ENCODE measurements at regions not wholly inside any gene's neighbourhood (a gene's known extent, or its start where the extent isn't known, plus 50 kb on each side); places are given as distances from the start of the nearest gene placed in this dataset.

DNA sequence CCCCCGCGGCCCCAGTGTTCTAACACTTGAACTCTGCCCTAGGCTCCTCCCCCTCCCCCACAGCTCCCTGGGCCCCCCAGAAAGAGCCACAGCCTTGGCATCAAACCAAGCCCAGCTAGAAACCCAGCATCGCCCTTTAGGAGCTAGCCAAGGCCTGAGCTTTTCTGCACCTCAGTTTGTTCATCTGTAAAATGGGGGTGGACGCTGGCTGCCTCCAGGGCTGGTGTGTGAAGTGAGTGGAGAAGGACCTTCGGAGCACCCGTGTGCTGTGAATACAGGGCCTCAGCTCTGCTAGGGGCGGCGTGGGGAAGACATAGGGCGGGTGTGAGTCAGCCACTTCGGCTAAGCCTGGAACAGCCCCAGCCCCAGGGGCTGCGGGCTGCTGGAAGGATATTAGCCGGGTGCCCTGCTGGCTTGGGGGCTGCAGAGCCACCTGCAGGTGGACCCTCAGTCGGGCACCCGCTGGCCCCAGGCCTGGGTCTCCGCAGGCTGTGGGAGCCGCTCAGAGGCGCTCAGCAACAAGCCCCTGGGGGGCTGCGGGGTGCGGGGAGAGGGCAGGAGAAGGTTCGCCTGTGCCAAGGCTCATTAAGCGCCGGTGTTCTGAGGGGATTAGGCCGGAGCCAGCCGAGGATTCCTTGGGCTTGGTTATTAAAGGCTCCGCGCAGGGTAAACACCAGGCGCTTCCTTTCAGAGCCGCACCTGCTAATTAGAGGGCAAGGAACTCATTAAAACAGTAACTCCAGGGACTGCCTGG is 217.0 kb upstream of the CIBAR2 start:
- no peak for DNase-seq

DNA sequence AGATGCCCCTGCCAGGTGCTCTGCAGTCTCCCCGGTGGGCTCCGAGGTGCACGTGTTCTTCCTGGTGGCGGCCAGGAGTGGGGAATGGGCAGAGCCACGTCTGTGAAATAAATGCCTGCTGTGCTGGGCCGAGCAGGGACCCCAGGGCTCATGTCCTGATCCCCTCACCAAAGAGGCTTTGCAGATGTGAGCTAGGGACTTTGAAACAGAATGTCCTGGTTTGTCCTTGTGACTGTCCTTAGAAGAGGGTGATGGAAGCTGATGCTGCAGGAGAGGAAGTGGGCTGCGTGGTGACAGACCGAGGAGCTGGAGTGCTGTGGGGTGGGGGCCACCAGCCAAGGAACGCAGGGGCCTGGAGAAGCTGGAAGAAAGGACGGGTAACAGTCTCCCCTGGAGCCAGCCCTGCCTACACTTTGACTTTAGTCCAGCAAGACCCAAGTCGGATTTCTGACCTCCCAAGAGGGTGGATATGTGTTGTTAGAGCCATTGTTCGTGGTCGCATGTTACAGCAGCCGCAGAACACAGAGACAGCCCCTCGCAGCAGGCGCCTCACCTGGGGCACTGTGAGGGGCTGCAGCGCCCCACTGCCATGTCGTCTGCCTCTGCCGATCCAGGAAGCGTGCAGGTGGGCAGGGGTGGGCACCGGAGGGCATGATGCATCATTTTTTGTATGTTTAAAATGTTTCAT is 217.9 kb upstream of the CIBAR2 start:
- DNase-seq, result no peak

DNA sequence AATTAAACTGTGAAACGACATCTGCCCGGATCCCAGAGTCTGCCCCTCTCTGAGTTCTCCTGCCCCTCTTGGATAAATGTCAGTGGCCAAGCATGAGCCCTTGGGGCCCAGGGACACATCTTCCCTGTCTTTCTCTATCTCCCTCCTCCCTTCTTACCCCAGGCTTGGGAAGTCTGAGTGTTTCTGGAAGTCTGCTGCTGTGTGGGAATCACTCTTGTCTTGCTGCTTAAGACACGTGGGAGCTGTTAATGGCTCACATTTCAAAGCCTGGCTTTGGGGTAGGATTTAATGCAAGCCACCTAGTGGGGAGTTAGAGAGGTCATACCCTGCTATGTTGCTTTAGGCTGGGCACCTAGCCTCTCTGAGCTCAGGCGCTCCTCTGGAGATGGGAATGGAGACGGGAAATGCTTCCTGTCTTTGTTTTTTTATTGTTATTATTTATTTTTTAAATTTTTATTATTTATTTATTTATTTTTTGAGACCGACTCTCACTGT is 218.5 kb upstream of the CIBAR2 start:
- no peak for DNase-seq

DNA sequence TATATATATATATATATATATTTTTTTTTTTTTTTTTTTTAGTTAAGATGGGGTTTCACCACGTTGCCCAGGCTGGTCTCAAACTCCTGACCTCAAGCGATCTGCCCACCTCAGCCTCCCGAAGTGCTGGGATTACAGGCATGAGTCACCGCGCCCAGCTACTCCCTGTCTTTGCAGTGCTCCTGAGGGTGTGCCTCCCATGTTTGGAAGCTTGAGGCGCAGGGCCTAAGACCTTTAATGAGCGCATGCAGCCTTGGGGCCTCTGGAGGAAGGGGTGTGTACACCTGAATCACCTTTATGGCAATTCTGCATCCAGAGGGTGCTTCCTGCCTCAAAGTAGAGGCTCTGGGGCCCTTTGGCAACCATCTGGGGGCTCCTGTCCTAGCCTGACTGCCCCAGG is 219.4 kb upstream of the CIBAR2 start:
- DNase-seq, result no peak

DNA sequence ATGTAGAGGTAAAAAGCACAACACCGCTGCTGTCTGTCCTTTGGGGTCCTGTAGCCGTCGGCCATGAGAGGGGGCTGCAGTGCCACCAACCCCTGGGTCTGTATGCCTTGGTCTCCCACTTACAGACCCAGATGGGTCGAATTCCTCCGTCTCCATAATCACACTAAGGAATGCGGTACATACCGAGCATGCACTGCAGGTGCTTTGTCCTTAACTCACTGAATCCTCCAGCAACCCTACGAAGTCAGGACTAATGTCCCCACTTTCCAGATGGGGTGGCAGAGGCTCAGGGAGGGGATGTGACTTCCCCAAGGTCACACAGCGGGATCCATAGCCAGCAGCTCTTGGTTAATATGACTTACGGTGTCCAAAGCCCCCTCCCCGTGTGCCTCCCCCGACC is 219.9 kb upstream of the CIBAR2 start:
- DNase-seq, result no peak

DNA sequence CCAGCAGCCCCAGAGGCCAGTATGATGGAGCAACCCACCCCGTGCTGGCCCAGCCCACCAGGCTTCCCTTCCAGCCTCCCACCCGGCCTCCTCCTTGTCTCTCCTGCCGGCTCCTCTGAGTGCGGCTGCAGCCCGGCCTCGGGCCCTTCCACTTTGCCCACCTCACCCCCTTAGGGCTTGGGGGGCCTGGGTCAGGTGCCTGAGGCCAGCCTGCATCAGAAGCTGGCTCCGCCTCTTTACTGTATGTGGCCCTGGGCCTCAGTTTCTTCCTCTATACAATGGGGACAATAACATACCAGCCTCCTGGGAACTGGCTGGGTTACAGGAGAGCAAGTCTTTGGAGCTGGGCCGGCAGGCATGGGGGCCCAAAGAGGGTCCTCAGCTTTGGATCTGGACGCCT is 221.1 kb upstream of the CIBAR2 start:
- DNase-seq, result no peak

DNA sequence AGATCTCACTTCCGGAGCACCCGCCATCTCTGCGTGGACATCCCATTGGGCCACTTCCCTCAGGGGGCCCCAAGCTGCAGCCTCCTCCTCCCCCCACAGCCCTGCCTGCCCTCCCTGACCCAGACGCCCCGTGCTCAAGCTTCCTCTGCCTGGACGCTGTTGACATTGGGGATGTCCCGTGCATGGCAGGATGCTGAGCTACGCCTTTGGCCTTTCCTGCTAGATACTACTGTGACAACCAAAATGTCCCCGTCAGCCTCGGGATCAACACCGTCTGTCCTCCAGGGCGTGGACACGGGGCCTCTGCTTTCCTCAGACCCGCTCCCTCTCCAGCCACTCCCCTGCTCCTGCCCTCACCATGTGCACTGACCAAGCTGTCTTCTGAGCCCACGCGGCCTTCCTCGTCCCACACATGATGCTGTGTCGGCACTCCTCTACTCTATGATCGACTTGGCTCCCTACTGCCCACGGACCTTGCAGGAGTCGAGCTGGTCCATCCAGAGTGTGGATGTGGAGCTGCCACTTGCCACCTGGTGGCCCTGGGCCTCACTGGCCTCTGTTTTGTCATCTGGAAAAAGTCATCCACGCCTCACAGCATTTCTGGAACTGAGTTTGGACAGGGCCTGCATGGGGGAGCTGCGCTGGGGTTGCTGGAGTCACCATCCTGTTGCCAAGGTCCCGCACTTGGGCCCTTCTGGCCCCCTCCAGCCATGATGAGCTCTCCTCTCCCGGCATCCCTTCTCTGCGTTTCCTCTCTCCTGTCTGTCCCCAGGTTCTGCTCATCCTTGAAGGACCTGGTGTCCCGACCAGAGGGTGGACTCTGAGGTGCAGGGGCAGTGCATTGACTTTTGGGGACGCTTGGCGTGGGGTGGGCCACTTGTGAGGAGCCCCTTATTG is 221.7 kb upstream of the CIBAR2 start:
- DNase-seq, result no peak

DNA sequence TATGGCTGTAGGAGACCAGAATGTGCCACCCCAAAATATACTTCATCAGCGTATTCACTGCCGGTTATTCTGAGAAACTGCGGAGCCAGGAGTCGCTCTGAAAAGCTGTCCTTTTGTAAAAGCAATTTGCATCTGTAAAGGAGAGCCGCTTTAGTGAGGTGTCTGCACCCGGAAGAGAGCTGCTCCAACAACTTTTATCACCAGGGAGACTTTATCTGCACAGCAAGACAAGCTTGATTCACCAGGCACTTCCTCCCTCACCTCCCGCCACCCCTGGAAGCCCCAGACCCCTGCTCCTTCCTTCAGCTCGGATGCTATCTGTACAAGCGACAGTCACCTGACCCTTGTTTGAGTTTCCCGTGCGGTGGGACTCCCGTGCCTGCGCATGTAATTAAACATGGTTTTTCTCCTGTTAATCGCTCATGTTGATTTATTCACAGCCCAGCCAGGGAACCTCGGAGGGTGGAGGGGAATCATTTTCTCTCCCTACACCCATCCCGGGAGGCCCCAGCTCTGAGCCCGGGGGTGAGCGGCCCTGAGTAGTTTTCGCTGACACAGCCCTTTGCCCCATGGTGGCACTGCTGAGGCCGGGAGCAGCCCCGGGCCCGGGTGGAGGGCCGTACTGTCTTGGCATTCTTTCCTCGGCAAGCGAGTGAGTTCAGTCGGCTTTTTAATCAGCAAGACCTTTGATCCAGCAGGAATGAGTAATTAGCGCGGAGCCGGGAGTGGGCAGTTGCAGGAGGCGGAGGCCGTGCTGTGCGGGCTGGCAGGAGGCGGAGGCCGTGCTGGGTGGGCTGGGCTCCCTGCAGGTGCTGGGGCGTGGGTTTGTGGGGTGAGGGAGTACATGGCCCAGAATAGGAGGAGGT is 222.7 kb upstream of the CIBAR2 start:
- DNase-seq, result no peak

DNA sequence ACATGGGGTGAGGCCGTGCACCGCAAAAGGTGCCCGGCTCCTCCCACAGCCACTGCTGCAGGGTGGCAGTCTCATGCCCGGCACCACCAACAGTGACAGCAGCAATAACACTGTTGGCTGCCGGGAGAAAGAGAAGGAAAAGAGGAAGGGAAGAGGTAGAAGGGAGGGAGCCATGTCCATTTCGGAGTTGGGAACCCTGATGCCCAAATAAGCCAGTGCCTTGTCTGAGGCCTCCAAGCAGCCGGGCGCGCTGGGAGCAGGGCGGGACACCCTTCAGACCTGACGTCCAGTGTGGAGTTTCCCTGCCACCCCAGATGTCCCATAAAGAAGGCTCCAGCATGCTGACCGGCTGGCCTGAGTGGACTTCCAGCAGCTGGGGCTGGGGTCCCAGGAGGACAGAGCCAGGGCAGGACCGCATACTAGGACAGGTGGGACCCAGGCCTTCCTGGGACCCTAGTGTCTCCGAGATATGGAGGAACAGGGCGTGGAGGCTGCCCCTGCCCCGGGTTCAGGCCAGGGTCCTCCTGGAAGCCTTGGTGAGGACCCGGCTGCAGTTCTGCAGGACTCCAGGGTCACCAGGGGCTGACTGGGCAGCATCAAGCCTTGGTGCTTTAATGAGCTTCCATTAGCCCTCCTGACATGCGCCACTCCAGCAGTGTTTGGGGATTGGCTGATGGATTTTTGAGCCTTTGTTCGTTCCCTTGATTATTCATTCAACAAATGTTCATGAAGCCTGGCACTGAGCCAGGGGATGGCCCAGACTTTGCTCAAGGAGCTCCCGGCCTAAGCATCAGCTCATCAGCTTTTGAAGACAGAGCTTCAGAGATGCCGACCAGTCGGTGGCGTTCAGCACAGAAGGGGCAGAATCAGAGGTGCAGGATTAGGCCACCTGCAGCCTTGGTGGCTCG is 223.6 kb upstream of the CIBAR2 start:
- no peak for DNase-seq

DNA sequence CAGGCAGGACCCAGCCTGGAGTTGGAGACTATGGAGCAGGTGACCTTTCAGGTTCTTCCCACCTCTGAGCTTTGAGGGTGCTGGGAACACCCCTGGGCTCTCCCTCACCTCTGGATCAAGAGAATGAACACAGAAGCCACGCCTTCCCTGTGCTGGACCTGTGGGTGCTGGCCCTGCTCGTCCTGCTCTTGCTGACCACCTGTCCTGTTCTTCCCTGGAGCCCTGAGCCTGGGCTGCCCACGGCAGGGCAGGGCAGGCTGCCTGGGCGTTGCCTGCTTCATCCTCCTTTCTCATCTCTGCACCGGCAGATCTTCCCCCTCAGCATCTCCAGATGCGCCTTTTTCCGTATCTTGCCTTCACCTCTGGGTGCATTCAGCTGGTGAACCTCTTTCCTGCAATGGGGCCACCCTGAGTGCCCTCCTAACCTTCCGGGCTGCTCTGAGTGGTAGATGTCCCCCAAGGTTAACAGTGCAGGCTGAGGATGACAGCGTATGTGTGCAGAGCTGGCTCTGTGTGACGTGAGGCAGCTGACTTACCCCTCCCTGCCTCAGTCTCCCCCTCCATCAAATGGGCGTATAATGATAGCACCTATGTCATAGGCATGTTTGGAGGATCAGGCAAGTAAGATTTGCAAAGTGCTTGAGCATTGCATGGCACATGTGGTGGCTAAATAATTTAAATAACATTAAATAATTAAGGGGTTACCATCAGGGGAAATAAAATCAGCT is 225.8 kb upstream of the CIBAR2 start:
- no peak for DNase-seq

DNA sequence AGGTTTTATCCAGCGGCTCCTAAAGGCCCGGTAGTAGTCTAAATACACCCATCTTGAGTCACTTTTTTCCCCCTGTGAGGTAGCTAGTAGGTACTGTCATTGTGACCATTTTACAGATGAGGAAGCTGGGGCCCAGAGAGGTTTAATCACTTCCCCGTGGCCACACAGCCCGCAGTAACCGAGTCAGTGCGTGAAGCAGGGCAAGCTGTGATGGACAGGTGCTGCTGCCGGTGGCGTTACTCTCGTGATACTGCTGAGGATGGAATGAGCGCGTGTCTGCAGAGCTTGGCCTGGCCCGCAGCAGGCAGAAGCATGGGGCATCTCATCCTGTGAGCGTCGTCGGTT is 226.3 kb upstream of the CIBAR2 start:
- no peak for DNase-seq

DNA sequence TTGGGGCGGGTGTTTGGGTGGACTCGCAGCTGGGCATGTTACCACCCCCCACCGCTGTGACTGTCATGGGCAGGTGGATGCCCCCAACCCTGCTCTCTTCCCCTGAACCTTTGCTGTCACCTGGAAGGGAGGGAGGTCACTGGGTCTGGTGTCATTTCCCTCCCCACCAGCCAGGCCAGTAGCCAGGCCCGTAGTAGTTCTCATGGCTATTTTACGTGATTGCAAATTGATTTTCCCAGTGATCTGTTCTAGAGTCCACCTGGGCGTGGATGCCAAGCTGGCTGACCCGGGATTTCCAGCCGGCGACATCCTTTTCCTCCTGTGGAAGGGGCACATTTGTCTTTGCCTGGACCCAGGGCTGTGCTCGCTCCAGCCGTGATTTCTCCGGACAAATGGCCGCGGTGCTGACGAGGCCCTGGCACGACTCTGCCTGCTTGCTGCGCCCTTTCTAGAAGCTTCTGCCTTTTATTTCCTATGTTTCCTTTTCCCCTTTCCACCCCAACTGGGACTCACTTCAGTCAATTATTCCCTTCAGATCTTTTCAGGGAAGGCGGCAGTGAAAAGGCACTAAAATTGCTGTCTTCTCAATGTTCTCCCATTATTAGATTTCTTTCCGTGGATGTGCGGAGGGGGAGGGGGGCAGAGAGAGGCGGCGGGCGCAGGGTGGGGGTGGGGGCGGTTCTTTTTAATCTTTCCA is 226.9 kb upstream of the CIBAR2 start:
- no peak for DNase-seq

DNA sequence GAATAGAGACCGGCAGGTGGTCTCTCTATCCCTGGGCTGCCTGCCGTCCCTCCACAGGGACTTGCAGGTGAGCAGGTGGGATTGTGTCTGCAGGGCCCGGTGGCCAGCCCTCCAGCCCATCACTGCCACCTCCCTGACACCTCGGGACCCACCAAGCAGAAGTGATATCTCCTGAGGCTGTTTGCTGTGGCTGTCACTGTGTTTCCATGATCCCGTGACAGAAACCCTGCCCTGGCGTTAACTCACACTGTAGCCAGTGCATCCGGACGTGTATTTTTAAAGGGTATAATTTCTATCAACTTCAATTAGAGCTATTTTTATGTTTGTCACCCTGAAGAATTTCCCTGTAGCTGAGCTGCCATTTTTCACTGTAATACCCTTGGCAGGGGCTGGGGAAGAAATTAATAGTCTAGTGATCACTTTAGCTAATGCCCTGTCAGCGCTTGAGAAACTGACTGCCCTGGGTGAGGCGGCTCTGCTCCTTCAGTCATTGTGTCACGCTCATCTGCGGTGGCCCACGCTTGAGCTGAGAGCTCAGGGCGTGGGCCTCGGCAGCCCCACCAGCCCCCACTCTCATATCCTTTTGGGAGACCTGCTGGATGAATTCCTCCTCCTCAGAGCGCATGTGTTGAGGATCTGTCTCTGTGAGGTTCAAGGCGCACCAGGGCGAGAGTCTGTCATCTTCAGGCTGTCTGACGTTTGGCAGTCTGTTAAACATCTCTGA is 229.9 kb upstream of the CIBAR2 start:
- no peak for DNase-seq

DNA sequence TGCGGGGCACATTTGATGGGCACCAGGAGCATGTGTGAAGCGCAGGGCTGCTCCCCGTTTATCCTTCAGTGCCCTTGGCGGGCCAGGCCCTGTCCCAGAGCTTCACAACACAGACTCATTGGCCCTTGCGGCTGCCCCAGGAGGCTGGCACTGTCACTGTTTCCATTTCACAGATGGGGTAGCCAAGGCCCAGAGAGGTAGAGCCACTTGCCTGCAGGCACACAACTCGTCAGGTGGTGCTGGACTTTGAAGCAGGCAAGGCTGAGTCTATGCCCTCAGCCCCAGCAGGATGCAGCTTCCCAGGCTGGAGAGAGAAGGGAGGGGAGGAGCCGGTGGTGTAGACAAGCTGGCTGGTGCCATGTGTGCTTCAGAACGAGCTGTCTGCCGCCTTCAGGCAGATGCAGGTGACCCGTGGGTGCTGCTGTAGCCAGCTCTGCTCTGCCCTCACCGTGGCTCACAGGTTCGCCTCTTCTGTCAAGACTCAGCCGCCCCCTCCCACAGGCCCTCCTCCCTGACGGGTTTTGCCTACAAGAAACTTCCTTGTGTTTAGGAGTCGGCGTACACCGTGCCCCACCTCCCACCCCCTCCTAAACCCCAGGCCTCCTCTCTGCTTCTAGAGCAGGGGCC is 232.3 kb upstream of the CIBAR2 start:
- no peak for DNase-seq

DNA sequence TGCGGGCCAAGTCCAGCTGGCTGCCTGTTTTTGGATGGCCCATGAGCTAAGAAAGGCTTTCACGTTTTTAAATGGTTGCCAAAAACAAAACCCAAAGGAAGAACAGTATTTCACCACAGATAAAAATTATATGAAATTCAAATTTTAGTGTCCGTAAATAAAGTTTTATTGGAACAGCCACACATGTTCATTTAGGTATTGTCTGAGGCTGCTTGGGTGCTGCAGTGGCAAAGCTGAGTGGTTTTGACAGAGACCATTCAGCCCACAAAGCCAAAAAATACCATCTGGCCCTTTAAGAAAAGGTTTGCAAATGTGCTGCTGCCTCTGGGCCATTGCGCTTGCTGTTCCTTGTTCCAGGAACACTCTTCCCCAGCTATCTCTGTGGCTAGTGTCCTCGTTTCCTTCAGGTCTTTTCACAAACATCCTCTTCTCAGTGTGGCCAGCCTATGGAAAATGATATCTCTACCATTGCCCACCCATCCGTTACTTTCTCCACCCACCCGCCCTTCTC is 232.9 kb upstream of the CIBAR2 start:
- no peak for DNase-seq

DNA sequence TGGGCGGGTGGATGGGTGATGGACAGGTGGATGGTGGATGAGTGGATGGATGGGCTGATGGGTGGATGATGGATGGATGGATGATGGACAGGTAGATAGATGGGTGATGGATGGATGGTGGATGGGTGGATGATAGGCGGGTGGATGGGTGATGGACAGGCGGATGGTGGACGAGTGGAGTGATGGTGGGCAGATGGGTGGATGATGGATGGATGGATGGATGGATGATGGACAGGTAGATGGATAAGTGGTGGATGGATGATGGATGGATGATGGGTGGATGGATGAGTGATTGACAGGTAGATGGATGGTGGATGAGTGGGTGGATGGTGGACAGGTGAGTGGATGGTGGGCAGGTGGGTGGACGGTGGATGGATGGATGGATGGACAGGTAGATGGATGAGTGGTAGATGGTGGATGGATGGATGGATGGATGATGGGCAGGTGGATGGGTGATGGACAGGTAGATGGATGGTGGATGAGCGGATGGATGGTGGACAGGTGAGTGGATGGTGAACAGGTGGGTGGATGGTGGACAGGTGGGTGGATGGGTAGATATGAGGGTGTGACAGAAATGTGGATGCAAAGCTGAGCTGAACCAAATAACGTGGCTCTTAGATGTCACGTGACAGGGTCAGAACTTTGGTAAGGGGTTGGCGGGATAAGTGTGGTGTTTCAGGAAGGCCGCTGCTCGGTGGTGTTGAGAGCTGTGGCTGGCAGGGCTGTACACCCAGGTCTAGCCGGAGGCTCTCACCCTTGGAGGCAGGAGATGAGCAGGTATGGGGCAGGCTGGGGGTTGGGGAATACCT is 234.3 kb upstream of the CIBAR2 start:
- no peak for DNase-seq

DNA sequence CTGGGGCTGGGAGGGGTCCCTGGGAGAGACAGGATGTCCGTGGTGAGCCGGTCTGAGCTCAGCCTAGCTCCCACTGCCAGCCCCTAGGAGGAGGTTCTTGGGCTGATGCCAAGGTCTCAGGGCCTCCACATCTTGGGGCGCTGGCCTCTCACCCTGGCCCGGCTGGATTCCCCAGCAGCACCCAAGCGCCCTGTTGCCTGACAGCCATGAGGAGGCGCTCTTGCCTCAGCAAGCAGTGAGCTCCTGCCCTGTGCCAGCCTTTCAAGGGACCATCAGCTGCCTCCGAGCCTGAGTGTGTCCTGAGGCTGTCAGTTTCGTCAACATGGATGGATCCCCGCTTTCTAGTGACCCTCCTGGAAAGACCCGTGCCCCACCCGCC is 234.9 kb upstream of the CIBAR2 start:
- no peak for DNase-seq

Data from femur (tissue), 1 donor.